HG02678 (cell line): ENCODE measurements at regions not wholly inside any gene's neighbourhood (a gene's known extent, or its start where the extent isn't known, plus 50 kb on each side); places are given as distances from the start of the nearest gene placed in this dataset.

ENCODE experiments used
- ATAC-seq: cut with Tn5 transposase; IDR thresholded peaks from one replicate; pipeline ENCODE4 v1.9.1; 2021; ENCODE audit warnings: mild to moderate bottlenecking, moderate library complexity; ENCODE audit not compliant: unreplicated experiment

- no peak for ATAC-seq
Measured at GRCh38 chr2:128523457-128523856, 204.8 kb upstream of the HS6ST1 start.

GRCh38 chr2:128524183-128524582 is 205.5 kb upstream of the HS6ST1 start:
- no peak for ATAC-seq

- no peak for ATAC-seq
Measured at GRCh38 chr2:128525653-128526052, 207.0 kb upstream of the HS6ST1 start.

GRCh38 chr2:128526455-128526976 is 207.8 kb upstream of the HS6ST1 start:
- ATAC-seq, result no peak

- no peak for ATAC-seq
Measured at GRCh38 chr2:128528133-128528532, 209.5 kb upstream of the HS6ST1 start.

- ATAC-seq, result no peak
Measured at GRCh38 chr2:128530025-128530573, 211.4 kb upstream of the HS6ST1 start.

- ATAC-seq, result no peak
Measured at GRCh38 chr2:128531856-128532255, 213.2 kb upstream of the HS6ST1 start.

GRCh38 chr2:128533101-128533500 is 214.4 kb upstream of the HS6ST1 start:
- ATAC-seq, result no peak

GRCh38 chr2:128534688-128535392 is 216.2 kb upstream of the HS6ST1 start:
- no peak for ATAC-seq

GRCh38 chr2:128535953-128536352 is 217.3 kb upstream of the HS6ST1 start:
- ATAC-seq, result no peak

GRCh38 chr2:128536925-128537620 is 218.4 kb upstream of the HS6ST1 start:
- ATAC-seq, result no peak

- no peak for ATAC-seq
Measured at GRCh38 chr2:128537646-128538045, 219.0 kb upstream of the HS6ST1 start.

GRCh38 chr2:128538396-128538795 is 219.7 kb upstream of the HS6ST1 start:
- ATAC-seq, result no peak

GRCh38 chr2:128540670-128541069 is 222.0 kb upstream of the HS6ST1 start:
- ATAC-seq, result no peak

- no peak for ATAC-seq
Measured at GRCh38 chr2:128541448-128541847, 222.8 kb upstream of the HS6ST1 start.

- no peak for ATAC-seq
Measured at GRCh38 chr2:128543036-128543435, 224.4 kb upstream of the HS6ST1 start.

GRCh38 chr2:128543646-128544045 is 225.0 kb upstream of the HS6ST1 start:
- ATAC-seq, result no peak

- no peak for ATAC-seq
Measured at GRCh38 chr2:128544321-128545037, 225.8 kb upstream of the HS6ST1 start.

- no peak for ATAC-seq
Measured at GRCh38 chr2:128545085-128545484, 226.4 kb upstream of the HS6ST1 start.

GRCh38 chr2:128545829-128546228 is 227.2 kb upstream of the HS6ST1 start:
- no peak for ATAC-seq

- ATAC-seq, result no peak
Measured at GRCh38 chr2:128547667-128548066, 229.0 kb upstream of the HS6ST1 start.
